NCI-H187 treated with DMSO at 0.1 percent for 48 hours (cell line): ENCODE measurements at regions not wholly inside any gene's neighbourhood (a gene's known extent, or its start where the extent isn't known, plus 50 kb on each side); places are given as distances from the start of the nearest gene placed in this dataset.
A peak's percentile ranks its signal among the peaks of the same experiment; 100 is the strongest.
"Not testable (repeated sequence)": the region's sequence is repeated elsewhere in the genome, so short reads cannot be mapped to it uniquely, and the experiment has no call there.

Experiments used
- DNase-seq: peaks from one replicate; lab custom pipeline; 2025; lab: John Stamatoyannopoulos, UW

- DNase-seq = not testable (repeated sequence)
Observed at GRCh38 chr14:59058776-59059175, 129.7 kb upstream of the DAAM1 start.

GRCh38 chr14:59060841-59061240 lies 127.6 kb upstream of the DAAM1 start:
- no peak for DNase-seq

- no peak for DNase-seq
Observed at GRCh38 chr14:59061292-59061691, 127.2 kb upstream of the DAAM1 start.

GRCh38 chr14:59063259-59063658 lies 125.2 kb upstream of the DAAM1 start:
- no peak for DNase-seq

- no peak for DNase-seq
Observed at GRCh38 chr14:59067127-59067894, 121.2 kb upstream of the DAAM1 start.

GRCh38 chr14:59069163-59069854 lies 119.2 kb upstream of the DAAM1 start:
- DNase-seq = no peak

GRCh38 chr14:59075506-59075905 lies 113.0 kb upstream of the DAAM1 start:
- DNase-seq = no peak

GRCh38 chr14:59081720-59082119 lies 106.7 kb upstream of the DAAM1 start:
- no peak for DNase-seq

GRCh38 chr14:59085207-59085739 lies 103.2 kb upstream of the DAAM1 start:
- no peak for DNase-seq

- no peak for DNase-seq
Observed at GRCh38 chr14:59086241-59086882, 102.1 kb upstream of the DAAM1 start.

- no peak for DNase-seq
Observed at GRCh38 chr14:59087240-59087639, 101.2 kb upstream of the DAAM1 start.

GRCh38 chr14:59087711-59088110 lies 100.8 kb upstream of the DAAM1 start:
- DNase-seq = no peak

- DNase-seq = no peak
Observed at GRCh38 chr14:59090572-59090971, 97.9 kb upstream of the DAAM1 start.

- no peak for DNase-seq
Observed at GRCh38 chr14:59091404-59091803, 97.1 kb upstream of the DAAM1 start.

- no peak for DNase-seq
Observed at GRCh38 chr14:59091976-59092375, 96.5 kb upstream of the DAAM1 start.

- DNase-seq = no peak
Observed at GRCh38 chr14:59093902-59094301, 94.6 kb upstream of the DAAM1 start.

- no peak for DNase-seq
Observed at GRCh38 chr14:59096303-59096702, 92.2 kb upstream of the DAAM1 start.

GRCh38 chr14:59097681-59098080 lies 90.8 kb upstream of the DAAM1 start:
- no peak for DNase-seq

GRCh38 chr14:59098377-59098776 lies 90.1 kb upstream of the DAAM1 start:
- DNase-seq = no peak

- DNase-seq = no peak
Observed at GRCh38 chr14:59100205-59100604, 88.3 kb upstream of the DAAM1 start.

GRCh38 chr14:59101476-59101875 lies 87.0 kb upstream of the DAAM1 start:
- no peak for DNase-seq

- no peak for DNase-seq
Observed at GRCh38 chr14:59103396-59103795, 85.1 kb upstream of the DAAM1 start.

- DNase-seq = peak; percentile 42
Observed at GRCh38 chr14:59107819-59108218, 80.6 kb upstream of the DAAM1 start.
